ENCODE measurements at regions not wholly inside any gene's neighbourhood (a gene's known extent, or its start where the extent isn't known, plus 50 kb on each side); places are given as distances from the start of the nearest gene placed in this dataset.

- no peak for DNase-seq
- Histone ChIP-seq H3K27ac (no peak overlapping the region), H3K4me3 (ENCODE audit: low read depth, low read length) (no peak overlapping the region), H3K27me3 (replicated peaks) (no peaks in the 10 kb centered on the region), H3K36me3 (replicated peaks) (no peaks in the 10 kb centered on the region)
- no peak for TF ChIP-seq CTCF (IDR thresholded peaks at IDR 0.05; ENCODE audit: low read depth, low read length, missing control alignments)
- in situ Hi-C loops (cut with HindIII; ENCODE audit: low pct_ligation_motif_present, low sequenced_read_pairs), result no loop called here
These were observed 195.5 kb downstream of the ANXA1 start for GRCh38 chr9:73347123-73347522.

GRCh38 chr9:73347720-73348119 lies 196.1 kb downstream of the ANXA1 start:
- Histone ChIP-seq H3K27ac (no peak overlapping the region), H3K27me3 (replicated peaks) (no peaks in the 10 kb centered on the region), H3K4me3 (ENCODE audit: low read depth, low read length) (no peak overlapping the region), H3K36me3 (replicated peaks) (no peaks in the 10 kb centered on the region)
- DNase-seq, result no peak
- no peak for TF ChIP-seq CTCF (IDR thresholded peaks at IDR 0.05; ENCODE audit: low read depth, low read length, missing control alignments)
- in situ Hi-C loops (cut with HindIII; ENCODE audit: low pct_ligation_motif_present, low sequenced_read_pairs), result no loop called here

GRCh38 chr9:73348471-73348870 lies 196.8 kb downstream of the ANXA1 start:
- in situ Hi-C loops (cut with HindIII; ENCODE audit: low pct_ligation_motif_present, low sequenced_read_pairs), result no loop called here
- no peak for DNase-seq
- Histone ChIP-seq H3K36me3 (replicated peaks) (no peaks in the 10 kb centered on the region), H3K27ac (no peak overlapping the region), H3K4me3 (ENCODE audit: low read depth, low read length) (no peak overlapping the region), H3K27me3 (replicated peaks) (no peaks in the 10 kb centered on the region)
- no peak for TF ChIP-seq CTCF (IDR thresholded peaks at IDR 0.05; ENCODE audit: low read depth, low read length, missing control alignments)

- Histone ChIP-seq H3K36me3 (replicated peaks) (no peaks in the 10 kb centered on the region), H3K27me3 (replicated peaks) (no peaks in the 10 kb centered on the region), H3K27ac (no peak overlapping the region), H3K4me3 (ENCODE audit: low read depth, low read length) (no peak overlapping the region)
- in situ Hi-C loops (cut with HindIII; ENCODE audit: low pct_ligation_motif_present, low sequenced_read_pairs), result no loop called here
- DNase-seq, result no peak
- TF ChIP-seq CTCF (IDR thresholded peaks at IDR 0.05; ENCODE audit: low read depth, low read length, missing control alignments), result no peak
These were observed 197.8 kb downstream of the ANXA1 start for GRCh38 chr9:73349476-73349875.

GRCh38 chr9:73357607-73358006 lies 205.9 kb downstream of the ANXA1 start:
- H3K4me3 ChIP-seq (ENCODE audit: low read depth, low read length), result no peak overlapping the region
- in situ Hi-C loops (cut with HindIII; ENCODE audit: low pct_ligation_motif_present, low sequenced_read_pairs), result no loop called here
- H3K36me3 ChIP-seq (replicated peaks), result no peaks in the 10 kb centered on the region
- H3K27me3 ChIP-seq (replicated peaks), result no peaks in the 10 kb centered on the region
- H3K27ac ChIP-seq, result no peak overlapping the region
- TF ChIP-seq CTCF (IDR thresholded peaks at IDR 0.05; ENCODE audit: low read depth, low read length, missing control alignments), result no peak
- no peak for DNase-seq

- H3K4me3 ChIP-seq (ENCODE audit: low read depth, low read length), result no peak overlapping the region
- H3K36me3 ChIP-seq (replicated peaks), result no peaks in the 10 kb centered on the region
- no peak overlapping the region for H3K27ac ChIP-seq
- no peak for TF ChIP-seq CTCF (IDR thresholded peaks at IDR 0.05; ENCODE audit: low read depth, low read length, missing control alignments)
- no peaks in the 10 kb centered on the region for H3K27me3 ChIP-seq (replicated peaks)
- DNase-seq, result no peak
- in situ Hi-C loops (cut with HindIII; ENCODE audit: low pct_ligation_motif_present, low sequenced_read_pairs), result no loop called here
These were observed 218.4 kb downstream of the ANXA1 start for GRCh38 chr9:73370053-73370452.

Measured in brain microvascular endothelial cell (primary cell).